HG02870 (cell line): ENCODE measurements at regions not wholly inside any gene's neighbourhood (a gene's known extent, or its start where the extent isn't known, plus 50 kb on each side); places are given as distances from the start of the nearest gene placed in this dataset.

Experiments used
- ATAC-seq: cut with Tn5 transposase; IDR thresholded peaks from one replicate; pipeline ENCODE4 v1.9.1; 2021; ENCODE audit warnings: mild to moderate bottlenecking, moderate library complexity; ENCODE audit not compliant: unreplicated experiment

GRCh38 chr6:20023549-20024315 lies 186.6 kb downstream of the ID4 start:
- ATAC-seq: peak; percentile 94

GRCh38 chr6:20024316-20024673 lies 187.1 kb downstream of the ID4 start:
- no peak for ATAC-seq

- no peak for ATAC-seq
These were observed 187.3 kb downstream of the MBOAT1 start for GRCh38 chr6:20024978-20025377.

- no peak for ATAC-seq
These were observed 186.6 kb downstream of the MBOAT1 start for GRCh38 chr6:20025681-20026080.

- no peak for ATAC-seq
These were observed 184.1 kb downstream of the MBOAT1 start for GRCh38 chr6:20028143-20028542.

- no peak for ATAC-seq
These were observed 183.7 kb downstream of the MBOAT1 start for GRCh38 chr6:20028562-20028961.

- ATAC-seq: no peak
These were observed 182.3 kb downstream of the MBOAT1 start for GRCh38 chr6:20029979-20030378.

- ATAC-seq: no peak
These were observed 180.9 kb downstream of the MBOAT1 start for GRCh38 chr6:20031342-20031741.

- ATAC-seq: no peak
These were observed 178.4 kb downstream of the MBOAT1 start for GRCh38 chr6:20033697-20034407.

GRCh38 chr6:20034408-20034769 lies 177.9 kb downstream of the MBOAT1 start:
- no peak for ATAC-seq

GRCh38 chr6:20036141-20036677 lies 176.1 kb downstream of the MBOAT1 start:
- no peak for ATAC-seq

- no peak for ATAC-seq
These were observed 173.7 kb downstream of the MBOAT1 start for GRCh38 chr6:20038410-20039204.

- no peak for ATAC-seq
These were observed 167.4 kb downstream of the MBOAT1 start for GRCh38 chr6:20044883-20045282.
